ENCODE measurements at regions not wholly inside any gene's neighbourhood (a gene's known extent, or its start where the extent isn't known, plus 50 kb on each side); places are given as distances from the start of the nearest gene placed in this dataset.

GRCh38 chr14:97023871-97024270, 226.7 kb downstream of the VRK1 start:
- no peak for TF ChIP-seq POLR2A (IDR thresholded peaks at IDR 0.05)
- no peak for TF ChIP-seq CTCF (IDR thresholded peaks at IDR 0.05)
- TF ChIP-seq POLR2AphosphoS5 (IDR thresholded peaks at IDR 0.05), result no peak

All from prostate gland (tissue), 2 donors.